OCI-M1 (cell line): ENCODE measurements at regions not wholly inside any gene's neighbourhood (a gene's known extent, or its start where the extent isn't known, plus 50 kb on each side); places are given as distances from the start of the nearest gene placed in this dataset.

ENCODE experiments used
- DNase-seq: peaks from one replicate; lab custom pipeline; 2025; lab: John Stamatoyannopoulos, UW

GRCh38 chr19:32241306-32241705 is 104.1 kb upstream of the ZNF507 start:
- no peak for DNase-seq

GRCh38 chr19:32241932-32242710 is 103.3 kb upstream of the ZNF507 start:
- no peak for DNase-seq

GRCh38 chr19:32246006-32246405 is 99.4 kb upstream of the ZNF507 start:
- DNase-seq: no peak

- DNase-seq: no peak
These were observed 93.6 kb upstream of the ZNF507 start for GRCh38 chr19:32251634-32252332.

GRCh38 chr19:32252333-32252669 is 93.1 kb upstream of the ZNF507 start:
- DNase-seq: no peak

- no peak for DNase-seq
These were observed 91.5 kb upstream of the ZNF507 start for GRCh38 chr19:32253683-32254508.

GRCh38 chr19:32254509-32254890 is 90.9 kb upstream of the ZNF507 start:
- no peak for DNase-seq

- no peak for DNase-seq
These were observed 89.7 kb upstream of the ZNF507 start for GRCh38 chr19:32255536-32256295.

GRCh38 chr19:32256341-32256975 is 89.0 kb upstream of the ZNF507 start:
- DNase-seq: no peak

GRCh38 chr19:32257326-32258073 is 87.9 kb upstream of the ZNF507 start:
- no peak for DNase-seq

GRCh38 chr19:32258167-32258566 is 87.2 kb upstream of the ZNF507 start:
- DNase-seq: no peak

- no peak for DNase-seq
These were observed 80.8 kb upstream of the ZNF507 start for GRCh38 chr19:32264568-32264967.

- DNase-seq: no peak
These were observed 79.4 kb upstream of the ZNF507 start for GRCh38 chr19:32265995-32266394.

GRCh38 chr19:32266460-32266859 is 79.0 kb upstream of the ZNF507 start:
- DNase-seq: no peak

GRCh38 chr19:32268381-32268780 is 77.0 kb upstream of the ZNF507 start:
- DNase-seq: no peak

- DNase-seq: peak; percentile 9
These were observed 75.6 kb upstream of the ZNF507 start for GRCh38 chr19:32269831-32270230.

GRCh38 chr19:32273483-32273882 is 71.9 kb upstream of the ZNF507 start:
- no peak for DNase-seq

GRCh38 chr19:32287086-32287485 is 58.3 kb upstream of the ZNF507 start:
- DNase-seq: no peak

- DNase-seq: peak; percentile 68
These were observed 57.6 kb upstream of the ZNF507 start for GRCh38 chr19:32287811-32288227.

GRCh38 chr19:32289566-32290210 is 55.7 kb upstream of the ZNF507 start:
- DNase-seq: no peak
